ENCODE measurements at regions not wholly inside any gene's neighbourhood (a gene's known extent, or its start where the extent isn't known, plus 50 kb on each side); places are given as distances from the start of the nearest gene placed in this dataset.

DNA sequence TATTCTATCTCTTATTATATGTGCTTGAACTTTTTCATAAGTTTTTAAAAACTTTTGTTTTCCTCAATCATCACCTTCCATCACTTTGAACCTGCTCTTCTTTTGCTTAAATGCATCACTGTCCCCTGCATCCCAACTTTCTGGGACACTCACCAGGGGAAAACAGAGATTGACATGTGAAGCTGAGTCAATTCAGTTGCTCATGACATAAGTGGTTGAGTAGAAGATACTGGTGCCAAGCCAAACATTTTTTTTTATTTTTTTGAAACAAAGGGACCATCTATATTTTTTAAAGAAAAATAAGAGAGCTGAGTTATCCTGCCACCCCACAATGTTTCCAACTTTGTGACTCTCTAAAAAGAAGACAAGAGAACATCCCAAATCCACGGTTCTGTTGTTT lies 61.8 kb upstream of the AHR start:
- Histone ChIP-seq H3K9me3 (no peaks in the 10 kb centered on the region), H3K27me3 (no peaks in the 10 kb centered on the region), H3K36me3 (no peaks in the 10 kb centered on the region), H3K27ac (no peak overlapping the region), H3K4me3 (no peak overlapping the region), H3K4me1 (peaks cover 0 to 7% of the 10 kb centered on the region in 2 donors)
- intact Hi-C loops (cut with DNase I), result no loop called here
- ATAC-seq (no peak), DNase-seq (no peak)
- TF ChIP-seq, protein P1, sequence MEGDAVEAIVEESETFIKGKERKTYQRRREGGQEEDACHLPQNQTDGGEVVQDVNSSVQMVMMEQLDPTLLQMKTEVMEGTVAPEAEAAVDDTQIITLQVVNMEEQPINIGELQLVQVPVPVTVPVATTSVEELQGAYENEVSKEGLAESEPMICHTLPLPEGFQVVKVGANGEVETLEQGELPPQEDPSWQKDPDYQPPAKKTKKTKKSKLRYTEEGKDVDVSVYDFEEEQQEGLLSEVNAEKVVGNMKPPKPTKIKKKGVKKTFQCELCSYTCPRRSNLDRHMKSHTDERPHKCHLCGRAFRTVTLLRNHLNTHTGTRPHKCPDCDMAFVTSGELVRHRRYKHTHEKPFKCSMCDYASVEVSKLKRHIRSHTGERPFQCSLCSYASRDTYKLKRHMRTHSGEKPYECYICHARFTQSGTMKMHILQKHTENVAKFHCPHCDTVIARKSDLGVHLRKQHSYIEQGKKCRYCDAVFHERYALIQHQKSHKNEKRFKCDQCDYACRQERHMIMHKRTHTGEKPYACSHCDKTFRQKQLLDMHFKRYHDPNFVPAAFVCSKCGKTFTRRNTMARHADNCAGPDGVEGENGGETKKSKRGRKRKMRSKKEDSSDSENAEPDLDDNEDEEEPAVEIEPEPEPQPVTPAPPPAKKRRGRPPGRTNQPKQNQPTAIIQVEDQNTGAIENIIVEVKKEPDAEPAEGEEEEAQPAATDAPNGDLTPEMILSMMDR (IDR thresholded peaks at IDR 0.05), result no peak

DNA sequence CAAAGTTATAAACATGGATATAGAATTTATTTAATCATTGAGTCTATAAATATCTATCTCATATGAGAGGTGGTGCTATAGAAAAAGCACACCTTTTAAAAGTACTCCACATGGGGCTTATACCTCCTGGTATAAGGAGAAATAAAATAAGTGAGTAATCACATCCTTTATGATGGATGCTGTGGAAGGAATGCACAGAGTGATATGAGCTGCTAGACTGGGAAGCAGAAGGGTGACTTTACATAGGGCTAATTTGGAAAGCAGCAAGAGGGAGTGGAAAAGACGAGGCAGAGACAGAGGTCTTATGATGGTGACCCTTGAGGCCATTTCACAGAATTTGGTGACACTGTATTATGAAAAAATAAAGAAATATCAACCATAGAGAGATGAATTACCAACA lies 59.4 kb upstream of the AHR start:
- intact Hi-C loops (cut with DNase I), result no loop called here
- ATAC-seq, result no peak
- Histone ChIP-seq H3K36me3 (no peaks in the 10 kb centered on the region), H3K27ac (no peak overlapping the region), H3K9me3 (no peaks in the 10 kb centered on the region), H3K27me3 (no peaks in the 10 kb centered on the region), H3K4me3 (no peak overlapping the region), H3K4me1 (peaks cover 0 to 4% of the 10 kb centered on the region in 2 donors)
- DNase-seq, result no peak
- TF ChIP-seq, protein P1 (IDR thresholded peaks at IDR 0.05), result no peak

DNA sequence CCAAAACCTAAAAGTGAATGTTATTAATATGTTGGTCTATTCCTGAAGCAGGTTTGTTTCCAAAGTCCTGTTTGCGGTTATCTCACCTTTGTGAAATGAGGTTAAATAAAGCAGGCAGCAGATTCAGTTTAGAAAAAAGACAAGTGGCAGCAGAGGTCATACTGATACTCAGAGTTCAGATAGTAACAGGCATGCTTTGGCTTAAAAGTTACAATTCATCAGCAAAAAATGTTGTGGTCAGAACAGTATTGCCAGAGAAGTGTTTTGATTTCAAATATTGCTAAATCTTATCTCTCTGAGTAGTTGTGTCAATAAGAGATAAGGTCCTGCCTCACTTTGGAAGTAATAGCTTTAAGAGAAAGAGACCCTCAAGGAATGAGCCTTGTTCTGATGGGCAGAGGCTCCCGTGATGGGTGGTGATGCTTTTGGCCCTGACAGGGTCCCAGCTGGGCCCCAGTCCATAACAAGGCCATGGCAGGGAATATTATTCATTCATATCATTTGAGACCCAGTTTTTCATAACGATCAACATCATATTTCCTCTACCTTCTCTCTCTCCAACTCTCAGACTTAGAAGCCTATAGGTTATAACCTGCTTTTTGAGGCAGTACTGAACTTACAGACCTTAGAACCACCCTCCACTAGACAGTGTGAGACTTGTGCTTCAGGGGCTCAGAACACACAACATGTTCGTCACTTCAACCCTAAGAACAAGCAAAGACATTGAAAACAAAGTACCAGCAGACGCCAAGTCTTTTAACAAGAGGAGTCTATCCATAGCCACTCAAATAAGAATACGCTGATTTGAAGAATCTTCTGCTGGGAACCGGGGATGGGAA lies 58.5 kb upstream of the AHR start:
- intact Hi-C loops (cut with DNase I), result no loop called here
- Histone ChIP-seq H3K9me3 (no peaks in the 10 kb centered on the region), H3K4me1 (peaks cover 0 to 2% of the 10 kb centered on the region in 2 donors), H3K36me3 (no peaks in the 10 kb centered on the region), H3K27me3 (no peaks in the 10 kb centered on the region), H3K27ac (no peak overlapping the region), H3K4me3 (no peak overlapping the region)
- peak; percentile 87 for ATAC-seq
- no peak for DNase-seq
- TF ChIP-seq, protein P1 (IDR thresholded peaks at IDR 0.05), result no peak

DNA sequence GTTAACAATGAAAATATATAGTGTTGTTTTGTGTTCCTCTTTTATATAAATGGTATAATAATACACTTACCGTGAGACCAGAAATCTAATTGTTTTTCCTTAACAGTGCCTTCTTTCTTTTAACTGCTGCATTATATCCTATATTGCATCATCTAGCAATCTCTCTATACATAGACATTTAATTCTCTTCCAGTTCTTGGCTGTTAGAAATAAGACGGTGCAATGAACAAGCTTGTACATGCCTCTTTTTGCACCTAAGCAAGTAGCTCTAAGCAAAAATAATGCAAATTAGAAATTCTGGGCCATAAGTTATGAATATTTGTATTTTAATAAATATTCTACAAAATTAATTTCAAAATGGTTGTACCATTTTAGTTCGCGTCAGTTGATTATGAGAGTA lies 55.9 kb upstream of the AHR start:
- H3K4me1 ChIP-seq, result peaks cover 0 to 2% of the 10 kb centered on the region in 2 donors
- no peaks in the 10 kb centered on the region for H3K36me3 ChIP-seq
- H3K4me3 ChIP-seq, result no peak overlapping the region
- no peaks in the 10 kb centered on the region for H3K27me3 ChIP-seq
- TF ChIP-seq, protein P1 (IDR thresholded peaks at IDR 0.05), result no peak
- H3K27ac ChIP-seq, result no peak overlapping the region
- H3K9me3 ChIP-seq, result no peaks in the 10 kb centered on the region
- ATAC-seq (no peak), DNase-seq (no peak)
- intact Hi-C loops (cut with DNase I), result no loop called here

DNA sequence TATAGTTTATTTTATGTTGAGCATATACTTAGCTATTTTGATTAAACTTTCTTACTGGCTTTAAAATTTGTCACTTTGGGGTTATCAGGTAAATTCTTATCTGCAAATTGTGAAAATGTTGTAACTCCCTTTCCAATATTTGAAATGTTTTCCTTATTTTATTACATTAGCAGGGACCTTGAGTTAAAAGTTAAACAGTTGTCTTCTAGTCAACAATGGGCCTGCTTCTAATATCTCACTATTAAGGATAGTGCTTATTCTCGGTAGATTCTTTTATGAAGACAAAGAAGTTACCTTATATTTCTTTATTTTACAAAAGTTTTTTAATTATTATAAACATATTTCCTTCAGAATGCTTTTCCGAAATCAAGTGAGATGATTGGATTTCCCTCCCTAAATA lies 53.7 kb upstream of the AHR start:
- Histone ChIP-seq H3K27ac (no peak overlapping the region), H3K36me3 (no peaks in the 10 kb centered on the region), H3K4me3 (no peak overlapping the region), H3K27me3 (no peaks in the 10 kb centered on the region), H3K4me1 (no peaks in the 10 kb centered on the region), H3K9me3 (no peaks in the 10 kb centered on the region)
- intact Hi-C loops (cut with DNase I), result no loop called here
- DNase-seq, result no peak
- no peak for ATAC-seq
- TF ChIP-seq, protein P1 (IDR thresholded peaks at IDR 0.05), result no peak
